Inferior parietal cortex (tissue), 1 donor: ENCODE measurements at regions not wholly inside any gene's neighbourhood (a gene's known extent, or its start where the extent isn't known, plus 50 kb on each side); places are given as distances from the start of the nearest gene placed in this dataset.

ENCODE experiments used
- DNase-seq: peaks from one replicate; pipeline ENCODE4 v3.0.0-alpha.2; 2016; ENCODE audit errors: extremely low spot score

- DNase-seq, result no peak
Measured at GRCh38 chr16:48833461-48833860, 223.5 kb upstream of the N4BP1 start.

- DNase-seq, result no peak
Measured at GRCh38 chr16:48831076-48831722, 221.2 kb upstream of the N4BP1 start.

GRCh38 chr16:48829336-48830310 lies 219.6 kb upstream of the N4BP1 start:
- DNase-seq, result no peak

GRCh38 chr16:48824271-48824670 lies 214.3 kb upstream of the N4BP1 start:
- no peak for DNase-seq

GRCh38 chr16:48822431-48822830 lies 212.5 kb upstream of the N4BP1 start:
- no peak for DNase-seq

- DNase-seq, result no peak
Measured at GRCh38 chr16:48820379-48820778, 210.4 kb upstream of the N4BP1 start.

GRCh38 chr16:48818257-48818656 lies 208.3 kb upstream of the N4BP1 start:
- DNase-seq, result no peak

GRCh38 chr16:48817032-48817431 lies 207.1 kb upstream of the N4BP1 start:
- DNase-seq, result no peak

- DNase-seq, result no peak
Measured at GRCh38 chr16:48816393-48816792, 206.4 kb upstream of the N4BP1 start.

GRCh38 chr16:48814994-48815393 lies 205.0 kb upstream of the N4BP1 start:
- DNase-seq, result no peak

GRCh38 chr16:48813485-48813884 lies 203.5 kb upstream of the N4BP1 start:
- no peak for DNase-seq

- no peak for DNase-seq
Measured at GRCh38 chr16:48812856-48813255, 202.9 kb upstream of the N4BP1 start.

- no peak for DNase-seq
Measured at GRCh38 chr16:48811478-48811877, 201.5 kb upstream of the N4BP1 start.

- DNase-seq, result no peak
Measured at GRCh38 chr16:48810803-48811453, 200.9 kb upstream of the N4BP1 start.

- no peak for DNase-seq
Measured at GRCh38 chr16:48810436-48810802, 200.4 kb upstream of the N4BP1 start.

GRCh38 chr16:48790151-48790550 lies 180.2 kb upstream of the N4BP1 start:
- no peak for DNase-seq

- DNase-seq, result no peak
Measured at GRCh38 chr16:48788475-48788874, 178.5 kb upstream of the N4BP1 start.

- DNase-seq, result no peak
Measured at GRCh38 chr16:48745541-48745940, 135.6 kb upstream of the N4BP1 start.

- DNase-seq, result no peak
Measured at GRCh38 chr16:48740964-48741363, 131.0 kb upstream of the N4BP1 start.

- DNase-seq, result no peak
Measured at GRCh38 chr16:48734220-48734619, 124.2 kb upstream of the N4BP1 start.

GRCh38 chr16:48704710-48705109 lies 94.7 kb upstream of the N4BP1 start:
- DNase-seq, result no peak

- DNase-seq, result peak; percentile 79
Measured at GRCh38 chr16:48687421-48688038, 77.5 kb upstream of the N4BP1 start.
